GM10266 (cell line): ENCODE measurements at regions not wholly inside any gene's neighbourhood (a gene's known extent, or its start where the extent isn't known, plus 50 kb on each side); places are given as distances from the start of the nearest gene placed in this dataset.
"Not testable (repeated sequence)": the region's sequence is repeated elsewhere in the genome, so short reads cannot be mapped to it uniquely, and the experiment has no call there.

Source experiments
- DNase-seq: peaks from one replicate; pipeline ENCODE4 v3.0.0; 2012; ENCODE audit errors: extremely low spot score
- TF ChIP-seq, protein P1 (sequence below): IDR thresholded peaks from 2 replicates; pipeline ENCODE4 v1.5.1; 2012; ENCODE audit warnings: mild to moderate bottlenecking, low read depth; ENCODE audit not compliant: control insufficient read depth, insufficient read depth; ENCODE audit errors: missing control alignments

DNA sequence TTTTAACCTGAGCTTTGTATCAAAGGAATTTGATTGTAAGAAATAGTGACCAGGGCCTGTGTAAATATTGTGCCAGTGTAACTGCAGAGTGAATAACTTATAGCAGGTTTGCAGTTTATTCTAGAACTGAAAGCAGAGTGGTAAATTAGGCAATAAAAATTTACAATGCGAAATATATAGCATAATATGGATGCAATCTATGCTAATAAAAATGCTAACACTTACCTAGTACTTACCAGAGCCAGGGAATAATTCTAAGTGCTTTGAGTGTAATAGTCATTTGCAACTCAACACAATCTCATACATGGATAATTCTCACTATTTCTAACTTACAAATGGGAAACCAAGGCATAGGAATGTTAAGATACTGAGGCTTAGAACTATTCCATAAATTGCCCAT is 303.4 kb downstream of the ISL1 start:
- no peak for DNase-seq
- TF ChIP-seq, protein P1, sequence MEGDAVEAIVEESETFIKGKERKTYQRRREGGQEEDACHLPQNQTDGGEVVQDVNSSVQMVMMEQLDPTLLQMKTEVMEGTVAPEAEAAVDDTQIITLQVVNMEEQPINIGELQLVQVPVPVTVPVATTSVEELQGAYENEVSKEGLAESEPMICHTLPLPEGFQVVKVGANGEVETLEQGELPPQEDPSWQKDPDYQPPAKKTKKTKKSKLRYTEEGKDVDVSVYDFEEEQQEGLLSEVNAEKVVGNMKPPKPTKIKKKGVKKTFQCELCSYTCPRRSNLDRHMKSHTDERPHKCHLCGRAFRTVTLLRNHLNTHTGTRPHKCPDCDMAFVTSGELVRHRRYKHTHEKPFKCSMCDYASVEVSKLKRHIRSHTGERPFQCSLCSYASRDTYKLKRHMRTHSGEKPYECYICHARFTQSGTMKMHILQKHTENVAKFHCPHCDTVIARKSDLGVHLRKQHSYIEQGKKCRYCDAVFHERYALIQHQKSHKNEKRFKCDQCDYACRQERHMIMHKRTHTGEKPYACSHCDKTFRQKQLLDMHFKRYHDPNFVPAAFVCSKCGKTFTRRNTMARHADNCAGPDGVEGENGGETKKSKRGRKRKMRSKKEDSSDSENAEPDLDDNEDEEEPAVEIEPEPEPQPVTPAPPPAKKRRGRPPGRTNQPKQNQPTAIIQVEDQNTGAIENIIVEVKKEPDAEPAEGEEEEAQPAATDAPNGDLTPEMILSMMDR: no peak

DNA sequence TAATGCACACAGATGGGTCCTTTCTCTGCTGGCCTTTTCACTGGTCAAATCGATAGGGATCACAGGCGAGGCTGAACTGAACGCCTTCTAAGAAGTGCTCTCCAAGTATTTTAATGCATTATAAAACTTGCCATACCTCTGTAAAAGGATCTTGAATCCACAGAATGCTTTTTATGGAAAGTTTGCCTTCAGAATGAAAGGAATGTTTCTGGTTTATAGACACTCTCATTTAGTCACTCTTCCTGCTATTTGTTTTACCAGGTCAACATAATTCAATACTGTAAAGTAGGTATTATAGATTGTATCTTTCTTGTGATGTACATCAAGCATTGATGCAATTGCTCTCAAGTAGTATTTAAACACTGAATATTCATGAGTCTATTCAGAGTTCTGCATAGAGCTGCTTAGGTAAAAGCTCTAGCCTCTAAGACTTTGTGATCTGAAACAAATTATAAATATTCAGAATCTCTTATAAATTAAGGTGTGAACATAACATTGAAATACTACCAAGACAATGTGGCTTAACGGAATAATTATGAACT is 308.4 kb downstream of the ISL1 start:
- no peak for DNase-seq
- TF ChIP-seq, protein P1: no peak

DNA sequence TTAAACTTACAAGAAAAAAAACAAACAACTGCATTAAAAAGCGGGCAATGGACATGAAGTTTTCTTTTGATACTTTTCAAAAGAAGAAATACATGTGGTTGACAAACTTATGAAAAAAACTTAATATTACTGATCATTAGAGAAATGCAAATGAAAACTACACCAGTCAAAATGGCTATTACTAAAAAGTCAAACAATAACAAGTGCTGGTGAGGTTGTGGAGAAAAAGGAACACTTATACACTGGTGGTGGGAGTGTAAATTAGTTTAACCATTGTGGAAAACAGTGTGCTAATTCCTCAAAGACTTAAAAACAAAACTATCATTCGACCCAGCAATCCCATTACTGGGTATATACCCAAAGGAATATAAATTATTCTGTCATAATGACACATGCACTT is 311.6 kb downstream of the ISL1 start:
- TF ChIP-seq, protein P1: no peak
- DNase-seq: no peak

DNA sequence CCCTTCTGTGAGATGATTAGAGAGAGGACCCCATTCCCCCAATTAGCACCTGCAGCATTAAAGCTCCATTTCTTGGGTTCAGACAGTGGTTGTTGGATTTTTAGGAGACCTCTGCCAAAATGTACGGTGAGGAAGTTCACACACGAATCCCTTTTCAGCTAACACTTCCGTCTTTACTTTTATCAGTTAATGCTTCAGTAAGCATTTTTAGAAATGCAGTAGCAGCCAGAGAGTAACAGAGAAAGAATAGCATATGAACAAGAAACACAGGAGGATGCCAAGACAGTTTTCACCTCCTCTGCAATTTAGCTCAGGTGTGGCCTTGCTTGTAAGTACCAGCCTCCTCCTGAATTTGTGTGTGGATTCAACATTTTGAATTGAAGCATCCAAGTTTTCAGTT is 312.9 kb downstream of the ISL1 start:
- DNase-seq: no peak
- TF ChIP-seq, protein P1: no peak

DNA sequence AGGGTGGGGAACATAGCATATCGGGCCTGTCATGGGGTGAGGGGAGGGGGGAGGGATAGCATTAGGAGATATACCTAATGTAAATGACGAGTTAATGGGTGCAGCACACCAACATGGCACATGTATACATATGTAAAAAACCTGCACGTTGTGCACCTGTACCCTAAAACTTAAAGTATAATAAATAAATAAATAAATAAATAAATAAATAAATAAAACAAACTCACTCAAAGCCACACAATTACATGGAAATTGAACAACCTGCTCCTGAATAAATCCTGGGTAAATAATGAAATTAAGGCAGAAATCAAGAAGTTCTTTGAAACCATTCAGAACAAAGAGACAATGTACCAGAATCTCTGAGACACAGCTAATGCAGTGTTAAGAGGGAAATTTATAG is 318.8 kb downstream of the ISL1 start:
- DNase-seq: not testable (repeated sequence)

DNA sequence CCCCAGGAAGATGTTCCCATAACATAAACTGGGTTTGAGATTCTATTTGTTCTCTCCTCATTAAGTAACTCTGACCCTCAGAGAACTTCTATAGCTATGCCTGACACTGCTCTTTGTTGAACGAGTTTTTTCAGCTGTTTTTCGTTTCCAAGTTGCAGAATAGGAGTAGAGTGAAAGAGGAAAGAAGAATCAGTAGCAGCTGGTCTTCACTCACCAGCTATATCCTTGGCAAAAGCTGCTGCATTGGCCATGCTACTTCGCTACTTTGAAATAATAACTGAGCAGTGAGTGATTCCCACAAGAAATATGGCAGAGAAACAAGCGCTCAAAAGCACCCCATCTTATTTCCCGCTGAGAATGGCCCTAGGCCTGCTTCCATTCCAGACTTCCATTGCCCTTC is 329.0 kb downstream of the ISL1 start:
- TF ChIP-seq, protein P1: no peak
- DNase-seq: no peak

DNA sequence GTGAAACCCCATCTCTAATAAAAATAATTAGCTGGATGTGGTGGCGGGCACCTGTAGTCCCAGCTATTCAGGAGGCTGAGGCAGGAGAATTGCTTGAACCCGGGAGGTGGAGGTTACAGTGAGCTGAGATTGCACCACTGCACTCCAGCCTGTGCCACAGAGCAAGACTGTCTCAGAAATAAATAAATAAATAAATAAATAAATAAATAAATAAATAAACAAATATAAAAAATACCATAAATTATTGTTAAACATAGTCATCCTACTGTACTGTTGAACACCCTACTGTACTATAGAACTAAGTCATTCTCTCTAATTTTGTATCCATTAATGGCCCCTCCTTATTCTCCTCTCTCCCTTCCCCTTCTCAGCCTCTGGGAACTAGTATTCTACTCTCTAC is 332.2 kb downstream of the ISL1 start:
- DNase-seq: not testable (repeated sequence)

DNA sequence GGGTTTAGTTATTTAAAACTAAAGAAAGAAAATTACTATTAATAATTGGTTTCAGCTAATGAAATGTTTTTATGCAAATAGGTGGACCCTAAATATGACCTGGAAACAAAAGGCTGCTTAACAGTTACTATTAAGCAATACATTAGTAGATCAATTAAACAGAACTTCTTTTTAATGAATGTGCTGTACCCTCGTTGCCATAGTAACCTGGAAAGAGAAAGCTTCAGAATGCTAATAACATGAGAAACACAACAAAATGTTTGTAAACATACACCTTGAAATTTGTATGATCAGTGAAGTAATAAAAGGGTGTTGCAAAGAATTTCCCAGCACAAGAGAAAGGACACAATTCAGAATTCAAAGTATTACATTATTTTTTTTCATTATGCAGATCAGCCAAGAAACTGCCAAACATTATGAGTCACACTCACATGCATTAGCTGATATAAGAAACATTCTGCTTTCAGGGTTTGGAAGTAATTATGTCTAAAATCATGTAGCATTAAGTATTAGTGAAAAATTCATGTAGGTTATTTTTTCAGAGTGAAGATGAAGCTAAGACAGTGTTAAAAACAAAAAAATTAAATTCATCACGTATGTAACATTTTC is 348.3 kb downstream of the ISL1 start:
- TF ChIP-seq, protein P1: no peak
- no peak for DNase-seq
